ENCODE measurements at regions not wholly inside any gene's neighbourhood (a gene's known extent, or its start where the extent isn't known, plus 50 kb on each side); places are given as distances from the start of the nearest gene placed in this dataset.

DNA sequence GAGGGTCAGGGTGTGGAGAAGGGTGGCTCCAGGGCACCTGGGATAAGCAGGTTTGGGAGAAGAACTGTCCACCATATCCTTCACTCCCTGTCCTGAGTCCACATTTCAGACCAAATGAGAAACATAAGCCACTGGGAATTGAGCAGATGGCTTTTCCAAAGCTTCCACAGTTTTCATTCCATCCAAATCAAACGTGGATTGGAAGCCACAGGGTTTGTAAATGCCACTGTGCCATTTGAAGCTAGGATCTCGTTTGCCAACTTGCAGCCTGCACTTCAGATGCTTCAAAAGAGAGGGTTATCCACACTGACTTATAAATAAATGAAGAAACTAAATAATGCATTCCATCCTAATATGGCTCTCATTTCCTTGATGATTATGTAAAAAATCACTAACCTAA, 81.5 kb downstream of the UQCRFS1 start:
- Histone ChIP-seq H3K9me3 (replicated peaks in 1 of 3) (no peaks in the 10 kb centered on the region), H3K27ac (no peak overlapping the region), H3K27me3 (no peaks in the 10 kb centered on the region), H3K4me3 (no peak overlapping the region), H3K36me3 (replicated peaks in 1 of 2) (no peaks in the 10 kb centered on the region), H3K4me1 (replicated peaks in 1 of 2) (no peaks in the 10 kb centered on the region)
- WGBS, 4 donors, result 20 to 50% (median 31%) methylated on average over 2 of the region's 2 CpGs
- intact Hi-C loops (cut with DNase I), result no loop called here
- no peak for TF ChIP-seq POLR2A (IDR thresholded peaks at IDR 0.05)
- TF ChIP-seq, protein P1, sequence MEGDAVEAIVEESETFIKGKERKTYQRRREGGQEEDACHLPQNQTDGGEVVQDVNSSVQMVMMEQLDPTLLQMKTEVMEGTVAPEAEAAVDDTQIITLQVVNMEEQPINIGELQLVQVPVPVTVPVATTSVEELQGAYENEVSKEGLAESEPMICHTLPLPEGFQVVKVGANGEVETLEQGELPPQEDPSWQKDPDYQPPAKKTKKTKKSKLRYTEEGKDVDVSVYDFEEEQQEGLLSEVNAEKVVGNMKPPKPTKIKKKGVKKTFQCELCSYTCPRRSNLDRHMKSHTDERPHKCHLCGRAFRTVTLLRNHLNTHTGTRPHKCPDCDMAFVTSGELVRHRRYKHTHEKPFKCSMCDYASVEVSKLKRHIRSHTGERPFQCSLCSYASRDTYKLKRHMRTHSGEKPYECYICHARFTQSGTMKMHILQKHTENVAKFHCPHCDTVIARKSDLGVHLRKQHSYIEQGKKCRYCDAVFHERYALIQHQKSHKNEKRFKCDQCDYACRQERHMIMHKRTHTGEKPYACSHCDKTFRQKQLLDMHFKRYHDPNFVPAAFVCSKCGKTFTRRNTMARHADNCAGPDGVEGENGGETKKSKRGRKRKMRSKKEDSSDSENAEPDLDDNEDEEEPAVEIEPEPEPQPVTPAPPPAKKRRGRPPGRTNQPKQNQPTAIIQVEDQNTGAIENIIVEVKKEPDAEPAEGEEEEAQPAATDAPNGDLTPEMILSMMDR (IDR thresholded peaks at IDR 0.05), result no peak
- DNase-seq, result no peak

DNA sequence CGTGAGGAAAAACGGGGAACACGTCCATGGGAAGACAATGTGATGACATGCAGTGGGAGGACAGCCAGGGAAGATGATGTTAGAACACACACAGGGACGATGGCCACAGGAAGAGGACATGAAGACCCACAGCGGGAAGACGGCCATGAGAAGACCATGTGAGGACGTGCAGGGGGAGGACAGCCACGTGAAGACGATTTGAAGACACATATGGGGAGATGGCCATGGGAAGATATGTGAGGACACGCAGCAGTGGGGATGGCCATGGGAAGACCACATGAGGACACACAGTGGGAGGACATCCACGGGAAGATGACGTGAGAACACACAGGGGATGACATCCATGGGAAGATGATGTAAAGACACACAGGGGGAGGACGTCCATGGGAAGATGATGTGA, 83.8 kb downstream of the UQCRFS1 start:
- no peak for DNase-seq
- no peaks in the 10 kb centered on the region for H3K9me3 ChIP-seq (replicated peaks in 1 of 3)
- no peak overlapping the region for H3K4me3 ChIP-seq
- intact Hi-C loops (cut with DNase I), result no loop called here
- no peaks in the 10 kb centered on the region for H3K4me1 ChIP-seq (replicated peaks in 1 of 2)
- TF ChIP-seq, protein P1 (IDR thresholded peaks at IDR 0.05), result no peak
- TF ChIP-seq POLR2A (IDR thresholded peaks at IDR 0.05), result no peak
- no peaks in the 10 kb centered on the region for H3K36me3 ChIP-seq (replicated peaks in 1 of 2)
- no peaks in the 10 kb centered on the region for H3K27me3 ChIP-seq
- 77 to 86% (median 84%) methylated on average over 13 of the region's 13 CpGs for WGBS, 4 donors
- H3K27ac ChIP-seq, result no peak overlapping the region

DNA sequence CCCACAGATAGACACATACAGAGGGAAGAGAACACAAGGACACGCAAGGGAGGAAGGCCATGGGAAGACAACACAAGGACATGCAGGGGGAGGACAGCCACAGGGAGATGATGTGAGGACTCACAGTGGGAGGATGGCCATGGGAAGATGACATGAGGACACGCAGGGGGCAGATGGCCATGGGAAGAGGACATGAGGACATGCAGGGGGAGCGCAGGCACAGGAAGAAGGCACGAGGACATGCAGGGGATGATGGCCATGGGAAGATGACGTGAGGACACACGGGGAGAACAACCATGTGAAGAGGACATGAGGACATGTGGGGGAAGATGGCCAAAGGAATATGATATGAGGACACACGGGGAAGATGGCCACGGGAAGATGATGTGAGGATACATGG, 84.7 kb downstream of the UQCRFS1 start:
- Histone ChIP-seq H3K27ac (no peak overlapping the region), H3K4me3 (no peak overlapping the region), H3K27me3 (no peaks in the 10 kb centered on the region), H3K9me3 (replicated peaks in 1 of 3) (no peaks in the 10 kb centered on the region), H3K4me1 (replicated peaks in 1 of 2) (no peaks in the 10 kb centered on the region), H3K36me3 (replicated peaks in 1 of 2) (no peaks in the 10 kb centered on the region)
- intact Hi-C loops (cut with DNase I), result no loop called here
- 81 to 85% (median 82%) methylated on average over 8 of the region's 8 CpGs for WGBS, 4 donors
- DNase-seq, result no peak
- TF ChIP-seq, protein P1 (IDR thresholded peaks at IDR 0.05), result no peak

DNA sequence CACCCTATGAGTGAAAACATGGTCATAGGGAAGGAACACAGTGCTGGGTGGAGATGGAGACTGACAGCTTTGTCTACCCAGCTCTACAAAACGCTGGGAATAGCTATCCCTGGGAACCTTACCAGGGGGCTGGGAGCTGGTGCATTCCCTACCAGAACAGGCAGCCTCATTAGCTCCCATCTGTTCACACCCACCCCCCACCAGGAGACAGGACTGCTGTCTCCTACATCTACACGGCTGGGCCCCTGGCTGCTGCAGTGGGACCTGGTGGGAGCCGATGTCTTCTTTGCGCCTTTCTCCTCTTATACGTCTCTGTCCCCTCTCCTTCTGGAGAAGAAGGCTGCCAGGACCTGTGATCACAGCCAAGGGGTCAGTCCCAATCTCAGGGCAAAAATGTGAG, 90.8 kb downstream of the UQCRFS1 start:
- no peak overlapping the region for H3K4me3 ChIP-seq
- intact Hi-C loops (cut with DNase I), result no loop called here
- no peaks in the 10 kb centered on the region for H3K36me3 ChIP-seq (replicated peaks in 1 of 2)
- H3K27ac ChIP-seq, result no peak overlapping the region
- no peaks in the 10 kb centered on the region for H3K9me3 ChIP-seq (replicated peaks in 1 of 3)
- H3K4me1 ChIP-seq (replicated peaks in 1 of 2), result no peaks in the 10 kb centered on the region
- TF ChIP-seq POLR2A (IDR thresholded peaks at IDR 0.05), result no peak
- TF ChIP-seq, protein P1 (IDR thresholded peaks at IDR 0.05), result no peak
- no peak for DNase-seq
- WGBS, 4 donors, result 69 to 79% (median 73%) methylated on average over 5 of the region's 5 CpGs
- no peaks in the 10 kb centered on the region for H3K27me3 ChIP-seq
